ENCODE measurements at regions not wholly inside any gene's neighbourhood (a gene's known extent, or its start where the extent isn't known, plus 50 kb on each side); places are given as distances from the start of the nearest gene placed in this dataset.

DNA sequence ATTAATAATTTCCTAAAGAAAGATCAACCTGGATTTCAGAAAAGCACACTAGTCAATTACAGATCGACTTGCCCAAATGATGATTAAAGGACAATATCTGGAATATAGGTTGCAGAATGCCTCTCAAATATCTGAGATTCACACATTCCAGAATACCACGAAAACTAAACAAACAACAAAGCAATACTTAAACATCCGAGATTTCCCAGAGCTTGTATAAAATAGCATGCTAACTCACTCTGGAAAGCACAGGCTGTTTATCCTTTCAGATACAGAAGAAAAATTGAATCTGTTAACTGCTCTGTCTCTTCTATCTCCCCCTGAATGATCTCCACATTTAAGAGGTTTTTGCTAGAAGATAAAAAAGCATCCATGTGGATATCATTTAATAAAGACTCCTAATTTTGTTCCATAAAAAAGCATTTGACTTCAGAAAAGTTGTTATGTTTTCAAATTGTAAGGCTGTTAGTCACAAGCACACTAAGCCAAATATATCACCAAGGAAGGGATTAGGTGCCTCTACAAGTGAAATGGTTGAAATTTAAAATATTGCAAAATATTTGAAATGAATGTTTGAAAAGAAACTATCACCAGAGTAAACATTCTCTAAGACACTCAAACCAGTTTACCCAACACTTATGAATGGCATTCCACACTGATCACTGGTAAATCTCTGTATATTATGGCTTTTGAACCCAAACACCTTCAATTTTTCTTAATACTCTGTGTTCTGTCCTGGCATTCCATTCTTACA lies 865.1 kb upstream of the ADAMTS5 start:
- DNase-seq = no peak

DNA sequence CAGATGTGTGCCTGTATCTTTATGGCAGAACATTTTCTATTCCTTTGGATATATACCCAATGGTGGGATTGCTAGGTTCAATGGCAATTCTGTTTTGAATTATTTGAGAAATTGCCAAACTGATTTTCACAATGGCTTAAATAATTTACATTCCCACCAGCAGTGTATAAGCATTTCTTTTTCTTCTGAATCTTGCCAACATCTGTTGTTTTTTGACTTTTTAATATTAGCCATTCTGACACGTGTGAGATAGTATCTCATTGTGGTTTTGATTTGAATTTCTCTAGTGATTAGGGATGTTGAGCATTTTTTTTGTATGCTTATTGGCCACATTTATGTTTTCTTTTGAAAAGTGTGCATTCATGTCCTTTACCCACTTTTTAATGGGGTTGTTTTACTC lies 864.3 kb upstream of the ADAMTS5 start:
- DNase-seq = no peak

DNA sequence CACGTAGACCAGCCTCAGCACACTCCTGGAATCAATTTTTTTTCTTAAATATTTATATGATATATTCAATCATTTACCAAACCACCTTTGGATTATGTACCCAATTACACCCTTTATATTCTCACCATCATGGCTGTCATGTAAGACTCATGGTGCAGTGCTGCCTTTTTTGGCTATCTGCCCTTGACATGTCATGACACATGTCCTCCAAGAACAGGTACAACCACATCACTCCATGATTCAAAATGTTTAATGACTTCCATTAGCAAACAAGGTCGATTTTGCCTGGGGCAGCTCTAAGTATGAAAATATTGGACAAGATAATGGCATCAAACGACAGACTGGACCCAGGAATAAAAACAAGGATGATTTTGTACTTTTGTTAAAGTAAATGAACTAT lies 861.1 kb upstream of the ADAMTS5 start:
- no peak for DNase-seq

- DNase-seq = no peak
Measured at GRCh38 chr21:27825035-27825434, 858.1 kb upstream of the ADAMTS5 start.

DNA sequence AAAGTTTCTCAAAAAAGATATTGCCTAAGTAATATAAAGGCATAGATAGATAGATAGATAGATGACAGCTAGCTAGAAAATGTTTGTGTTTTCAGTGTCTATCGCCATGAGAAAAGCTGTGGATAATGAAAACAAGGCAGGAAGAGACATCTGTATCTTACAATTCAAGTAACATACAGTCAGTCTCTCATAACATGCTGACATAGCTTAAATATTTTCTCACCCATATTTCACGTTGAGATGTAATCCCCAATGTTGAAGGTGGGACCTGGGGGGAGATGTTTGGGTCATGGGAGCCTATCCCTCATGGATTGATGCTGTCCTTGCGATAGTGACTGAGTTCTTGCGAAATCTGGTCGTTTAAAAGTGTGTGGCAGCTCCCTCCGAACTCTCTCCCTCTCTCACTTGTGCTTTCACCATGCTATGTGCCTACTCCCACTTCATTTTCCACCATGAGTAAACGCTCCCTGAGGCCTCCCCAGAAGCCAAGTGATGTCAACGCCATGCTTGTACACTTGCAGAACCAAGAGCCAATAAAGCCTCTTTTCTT lies 856.8 kb upstream of the ADAMTS5 start:
- DNase-seq = no peak

DNA sequence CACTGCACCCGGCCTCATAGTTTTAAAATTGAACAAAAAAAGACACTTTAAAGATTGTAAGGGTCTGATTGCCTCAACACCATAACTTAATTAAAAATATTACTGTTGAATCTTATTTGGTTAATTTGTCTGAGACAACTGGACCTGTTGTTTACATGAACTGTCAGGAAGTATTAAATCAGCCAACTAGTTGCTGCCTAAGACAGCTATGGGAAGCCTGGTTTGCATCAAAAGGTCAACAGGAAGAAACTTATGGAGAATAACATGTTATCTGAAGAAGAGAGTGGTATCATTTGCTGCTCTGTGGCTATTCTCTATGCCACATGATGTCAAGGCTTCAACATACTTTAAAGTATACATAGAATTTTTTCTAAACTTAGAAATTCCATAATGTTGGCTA lies 853.5 kb upstream of the ADAMTS5 start:
- no peak for DNase-seq

DNA sequence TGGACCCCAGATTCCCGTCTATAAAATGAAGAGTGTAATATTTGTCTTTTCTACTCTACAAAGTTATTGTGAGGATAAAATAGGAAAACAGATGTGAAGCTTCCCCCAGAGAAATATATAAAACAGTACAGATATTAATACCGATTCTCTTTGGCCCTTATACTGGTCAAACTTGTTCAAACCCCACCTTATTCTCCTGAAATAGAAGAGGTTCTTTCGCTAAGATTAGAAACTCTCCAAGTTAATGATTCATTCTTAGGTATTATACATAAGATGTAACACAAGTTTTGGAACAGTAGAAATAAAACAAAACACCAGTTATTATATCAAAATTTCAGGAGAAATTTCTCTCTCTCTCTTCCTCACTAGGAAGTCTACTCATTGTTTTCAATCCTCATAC lies 852.4 kb upstream of the ADAMTS5 start:
- DNase-seq = no peak

- DNase-seq = no peak
Measured at GRCh38 chr21:27818847-27819246, 852.0 kb upstream of the ADAMTS5 start.

DNA sequence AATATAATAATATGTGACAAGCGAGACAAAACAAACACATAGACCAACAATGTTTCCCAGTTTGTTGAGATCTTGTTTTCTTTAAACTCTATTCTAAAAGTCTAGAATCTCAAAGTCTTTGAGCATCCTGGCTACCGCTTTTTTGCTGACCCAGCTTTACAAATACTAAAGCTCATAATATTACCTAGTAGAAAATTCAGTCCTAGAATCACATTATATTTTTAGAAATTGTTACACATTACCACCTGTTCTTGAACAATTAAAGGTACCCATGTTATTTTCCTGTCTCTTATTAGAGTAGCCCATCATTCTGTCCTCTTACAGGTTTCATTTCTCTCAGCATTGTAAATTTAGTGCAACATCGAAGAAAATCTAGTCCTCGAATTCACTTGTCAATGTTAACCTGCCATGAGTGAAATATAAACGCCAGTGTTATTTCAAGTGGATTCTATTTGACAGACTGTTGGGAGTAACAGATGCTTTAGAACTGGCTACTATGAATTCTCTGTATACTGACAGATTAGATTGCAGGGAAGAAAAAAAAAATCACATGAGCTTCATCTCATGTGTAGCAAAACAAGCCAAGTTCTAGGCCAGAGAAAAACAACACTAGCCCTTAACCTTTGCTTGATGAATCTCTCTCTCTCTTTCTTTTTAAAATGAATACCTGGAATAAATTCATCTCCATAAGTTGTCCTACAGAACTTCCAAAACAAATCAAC lies 851.2 kb upstream of the ADAMTS5 start:
- no peak for DNase-seq

DNA sequence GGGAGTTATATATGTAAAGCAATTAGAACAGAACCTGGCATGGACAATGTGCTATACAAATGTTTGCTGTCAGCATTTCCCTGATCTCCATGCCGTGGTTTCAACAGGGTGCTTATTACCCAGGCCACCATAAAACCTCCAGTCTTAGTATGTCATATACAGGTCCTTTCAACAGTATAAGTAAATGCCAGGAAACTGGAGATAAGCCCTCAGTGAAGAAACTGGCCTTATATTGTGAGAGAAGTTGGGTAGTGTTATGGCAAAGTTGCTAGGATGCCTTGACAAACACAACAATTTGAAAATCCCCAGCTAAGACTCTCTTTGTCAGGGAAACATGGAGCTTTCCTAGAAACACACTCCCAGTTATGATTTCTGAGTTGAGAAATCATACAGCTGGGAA lies 850.2 kb upstream of the ADAMTS5 start:
- DNase-seq = no peak

- DNase-seq = no peak
Measured at GRCh38 chr21:27816301-27816700, 849.4 kb upstream of the ADAMTS5 start.

- no peak for DNase-seq
Measured at GRCh38 chr21:27814226-27814625, 847.3 kb upstream of the ADAMTS5 start.

DNA sequence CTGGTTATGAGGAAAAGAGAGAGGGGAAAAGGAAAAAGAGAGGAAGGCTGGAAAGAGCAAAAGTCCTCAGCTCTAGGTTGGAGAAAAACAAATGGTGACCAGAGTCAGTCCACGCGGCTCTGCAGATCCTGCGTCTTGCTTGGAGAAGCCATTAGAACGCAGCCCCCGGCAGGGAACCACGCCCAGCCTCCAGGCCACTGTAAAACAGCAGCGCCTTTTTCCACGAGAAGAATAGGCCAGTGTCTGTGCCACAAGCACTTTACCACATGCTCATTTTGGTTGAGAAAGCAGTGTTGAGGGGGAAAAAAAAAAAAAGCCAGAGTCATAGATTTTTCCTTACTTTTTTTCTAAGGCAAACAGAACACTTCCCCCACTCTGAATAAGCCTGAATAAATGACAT lies 846.9 kb upstream of the ADAMTS5 start:
- no peak for DNase-seq

- no peak for DNase-seq
Measured at GRCh38 chr21:27813344-27813743, 846.5 kb upstream of the ADAMTS5 start.

GRCh38 chr21:27812279-27812678 lies 845.4 kb upstream of the ADAMTS5 start:
- no peak for DNase-seq

- DNase-seq = no peak
Measured at GRCh38 chr21:27808923-27809322, 842.0 kb upstream of the ADAMTS5 start.

- DNase-seq = no peak
Measured at GRCh38 chr21:27807596-27807995, 840.7 kb upstream of the ADAMTS5 start.

GRCh38 chr21:27806281-27806680 lies 839.4 kb upstream of the ADAMTS5 start:
- DNase-seq = no peak

- DNase-seq = no peak
Measured at GRCh38 chr21:27805696-27806095, 838.8 kb upstream of the ADAMTS5 start.

- no peak for DNase-seq
Measured at GRCh38 chr21:27804515-27804914, 837.6 kb upstream of the ADAMTS5 start.

- DNase-seq = no peak
Measured at GRCh38 chr21:27803571-27803970, 836.7 kb upstream of the ADAMTS5 start.

GRCh38 chr21:27802816-27803475 lies 836.1 kb upstream of the ADAMTS5 start:
- DNase-seq = no peak

DNA sequence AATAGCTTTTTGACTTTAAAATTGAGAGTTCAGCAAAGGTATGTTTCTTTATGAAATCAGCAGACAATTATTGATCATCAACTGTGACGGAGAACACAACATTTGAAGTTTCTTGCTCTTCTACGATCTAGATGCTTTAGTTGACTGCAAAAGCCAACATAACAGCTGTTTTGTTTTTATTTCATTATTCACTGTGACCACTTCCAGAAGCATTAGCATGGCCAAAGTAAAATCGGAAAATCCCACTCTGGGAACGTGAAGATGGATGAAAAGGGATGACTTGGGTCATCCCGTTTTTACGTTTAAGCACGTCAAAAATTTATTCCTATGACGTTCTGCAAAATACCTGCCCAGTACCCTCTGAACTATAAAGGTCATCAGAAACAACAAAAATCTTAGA lies 833.0 kb upstream of the ADAMTS5 start:
- DNase-seq = no peak

DNA sequence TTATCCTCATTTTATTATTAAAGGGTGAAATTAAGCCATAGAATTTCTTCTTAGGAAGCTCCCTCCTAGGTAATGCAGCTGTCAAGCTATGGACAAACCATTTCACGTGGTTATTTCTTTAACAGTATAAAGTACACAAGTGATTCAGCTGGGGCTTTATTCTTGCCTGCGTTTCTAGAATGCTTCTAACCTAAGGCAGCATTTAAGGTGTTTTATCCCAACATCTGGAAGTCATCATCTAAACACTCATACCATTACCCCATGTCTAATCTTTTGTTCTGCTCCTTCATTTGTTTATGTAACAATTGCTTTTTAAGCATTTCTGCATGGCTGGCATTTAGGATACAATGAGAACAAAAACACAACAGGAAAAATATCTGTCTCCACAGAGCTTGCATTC lies 829.2 kb upstream of the ADAMTS5 start:
- DNase-seq = no peak
